Neural progenitor cell (in vitro differentiated cells): ENCODE measurements at regions not wholly inside any gene's neighbourhood (a gene's known extent, or its start where the extent isn't known, plus 50 kb on each side); places are given as distances from the start of the nearest gene placed in this dataset.

Experiments used
- DNase-seq: peaks from one replicate; pipeline ENCODE4 v3.0.0-alpha.2; 2016; ENCODE audit warnings: low spot score
- H2AFZ ChIP-seq: fragments of 200-600 bp; sonication (generic); replicated peaks from 2 replicates; pipeline ENCODE4 v1.6.1; 2016; ENCODE audit warnings: antibody characterized with exemption
- H3F3A ChIP-seq: fragments of 200-600 bp; sonication (generic); 2 replicates; pipeline ENCODE4 v1.6.1; 2016; ENCODE audit warnings: antibody characterized with exemption, low read depth
- H3K27ac ChIP-seq: fragments of 200-600 bp; sonication (generic); 2 replicates; pipeline ENCODE4 v1.5.1; 2016; ENCODE audit warnings: mild to moderate bottlenecking
- H3K27me3 ChIP-seq: fragments of 200-600 bp; sonication (generic); 2 replicates; pipeline ENCODE4 v1.6.1; 2016; ENCODE audit warnings: mild to moderate bottlenecking, moderate library complexity
- H3K36me3 ChIP-seq: fragments of 200-600 bp; sonication (generic); 2 replicates; pipeline ENCODE4 v1.5.1; 2016
- H3K4me1 ChIP-seq: fragments of 200-600 bp; sonication (generic); 2 replicates; pipeline ENCODE4 v1.6.1; 2016; ENCODE audit warnings: mixed run types
- H3K4me2 ChIP-seq: fragments of 200-600 bp; sonication (generic); 2 replicates; pipeline ENCODE4 v1.6.1; 2016
- H3K4me3 ChIP-seq: fragments of 200-600 bp; sonication (generic); 2 replicates; pipeline ENCODE4 v1.5.1; 2016
- H3K79me2 ChIP-seq: fragments of 200-600 bp; sonication (generic); 2 replicates; pipeline ENCODE4 v1.6.1; 2016; ENCODE audit warnings: low read depth
- H3K9ac ChIP-seq: fragments of 200-600 bp; sonication (generic); 2 replicates; pipeline ENCODE4 v1.6.1; 2016
- H3K9me3 ChIP-seq: fragments of 200-600 bp; sonication (generic); 2 replicates; pipeline ENCODE4 v1.5.1; 2016; ENCODE audit warnings: low read depth
- H4K20me1 ChIP-seq: fragments of 200-600 bp; sonication (generic); 2 replicates; pipeline ENCODE4 v1.6.1; 2016; ENCODE audit warnings: low read depth
- H3K27ac Mint-ChIP-seq: 3 replicates; pipeline ENCODE4 v1.8.0; 2021; ENCODE audit warnings: mixed read lengths
- H3K27me3 Mint-ChIP-seq: 2 replicates; pipeline ENCODE4 v1.8.0; 2022; ENCODE audit warnings: low read depth, mild to moderate bottlenecking, inconsistent platforms, moderate library complexity, mixed read lengths; ENCODE audit not compliant: insufficient read depth
- H3K36me3 Mint-ChIP-seq: 3 replicates; pipeline ENCODE4 v1.8.0; 2021; ENCODE audit warnings: mixed read lengths
- H3K4me1 Mint-ChIP-seq: 3 replicates; pipeline ENCODE4 v1.8.0; 2021; ENCODE audit warnings: mixed read lengths
- H3K4me3 Mint-ChIP-seq: 3 replicates; pipeline ENCODE4 v1.8.0; 2021; ENCODE audit warnings: mild to moderate bottlenecking, moderate library complexity, mixed read lengths
- H3K9me3 Mint-ChIP-seq: 3 replicates; pipeline ENCODE4 v1.8.0; 2020; ENCODE audit warnings: mixed read lengths
- EZH2 ChIP-seq: fragments of 200-600 bp; sonication (generic); IDR thresholded peaks from 2 replicates; pipeline ENCODE4 v1.6.1; 2017; ENCODE audit warnings: antibody characterized with exemption, mild to moderate bottlenecking, moderate library complexity
- EZH2phosphoT487 ChIP-seq: fragments of 200-600 bp; sonication (generic); IDR thresholded peaks from 2 replicates; pipeline ENCODE4 v1.6.1; 2017; ENCODE audit warnings: antibody characterized with exemption
- TF ChIP-seq, protein P1 (sequence below): fragments of 200-600 bp; sonication (generic); IDR thresholded peaks from 2 replicates; pipeline ENCODE4 v1.5.1; 2017; ENCODE audit warnings: antibody characterized with exemption, mild to moderate bottlenecking

DNA sequence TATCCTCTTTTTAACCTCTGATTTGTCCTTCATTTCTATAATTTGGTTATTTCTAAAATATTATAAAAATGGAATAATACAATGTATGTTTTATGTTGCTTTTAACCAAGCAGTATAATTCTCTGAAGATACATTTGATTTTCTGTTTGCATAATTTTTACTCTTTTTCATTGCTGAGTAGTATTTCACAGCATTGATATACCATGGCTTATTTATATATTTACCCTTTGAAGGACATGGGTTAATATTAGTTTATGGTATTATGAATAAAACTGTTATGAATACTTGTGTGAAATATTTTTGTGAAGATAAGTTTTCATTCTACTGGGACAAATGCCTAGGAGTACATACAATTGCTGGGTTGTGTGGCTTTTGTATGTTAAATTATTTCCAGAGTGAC is 748.6 kb downstream of the TENT5A start:
- H4K20me1 ChIP-seq: no peaks in the 10 kb centered on the region
- no peaks in the 10 kb centered on the region for H3K79me2 ChIP-seq
- H2AFZ ChIP-seq: no peak overlapping the region
- H3K4me1 ChIP-seq: no peaks in the 10 kb centered on the region
- no peaks in the 10 kb centered on the region for H3K4me1 Mint-ChIP-seq
- no peaks in the 10 kb centered on the region for H3K36me3 Mint-ChIP-seq
- no peaks in the 10 kb centered on the region for H3K36me3 ChIP-seq
- H3K4me3 ChIP-seq: no peak overlapping the region
- H3K27ac Mint-ChIP-seq: no peak overlapping the region
- H3K4me3 Mint-ChIP-seq: no peak overlapping the region
- H3K27me3 Mint-ChIP-seq: no peaks in the 10 kb centered on the region
- H3K27me3 ChIP-seq: no peaks in the 10 kb centered on the region
- no peak overlapping the region for H3K9ac ChIP-seq
- H3K9me3 Mint-ChIP-seq: peaks cover 6% of the 10 kb centered on the region
- H3F3A ChIP-seq: no peaks in the 10 kb centered on the region
- no peak overlapping the region for H3K27ac ChIP-seq
- no peak overlapping the region for H3K4me2 ChIP-seq
- peaks cover 4% of the 10 kb centered on the region for H3K9me3 ChIP-seq
- no peak for DNase-seq
- TF ChIP-seq, protein P1, sequence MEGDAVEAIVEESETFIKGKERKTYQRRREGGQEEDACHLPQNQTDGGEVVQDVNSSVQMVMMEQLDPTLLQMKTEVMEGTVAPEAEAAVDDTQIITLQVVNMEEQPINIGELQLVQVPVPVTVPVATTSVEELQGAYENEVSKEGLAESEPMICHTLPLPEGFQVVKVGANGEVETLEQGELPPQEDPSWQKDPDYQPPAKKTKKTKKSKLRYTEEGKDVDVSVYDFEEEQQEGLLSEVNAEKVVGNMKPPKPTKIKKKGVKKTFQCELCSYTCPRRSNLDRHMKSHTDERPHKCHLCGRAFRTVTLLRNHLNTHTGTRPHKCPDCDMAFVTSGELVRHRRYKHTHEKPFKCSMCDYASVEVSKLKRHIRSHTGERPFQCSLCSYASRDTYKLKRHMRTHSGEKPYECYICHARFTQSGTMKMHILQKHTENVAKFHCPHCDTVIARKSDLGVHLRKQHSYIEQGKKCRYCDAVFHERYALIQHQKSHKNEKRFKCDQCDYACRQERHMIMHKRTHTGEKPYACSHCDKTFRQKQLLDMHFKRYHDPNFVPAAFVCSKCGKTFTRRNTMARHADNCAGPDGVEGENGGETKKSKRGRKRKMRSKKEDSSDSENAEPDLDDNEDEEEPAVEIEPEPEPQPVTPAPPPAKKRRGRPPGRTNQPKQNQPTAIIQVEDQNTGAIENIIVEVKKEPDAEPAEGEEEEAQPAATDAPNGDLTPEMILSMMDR: no peak
- TF ChIP-seq EZH2 (no peak), EZH2phosphoT487 (no peak)

DNA sequence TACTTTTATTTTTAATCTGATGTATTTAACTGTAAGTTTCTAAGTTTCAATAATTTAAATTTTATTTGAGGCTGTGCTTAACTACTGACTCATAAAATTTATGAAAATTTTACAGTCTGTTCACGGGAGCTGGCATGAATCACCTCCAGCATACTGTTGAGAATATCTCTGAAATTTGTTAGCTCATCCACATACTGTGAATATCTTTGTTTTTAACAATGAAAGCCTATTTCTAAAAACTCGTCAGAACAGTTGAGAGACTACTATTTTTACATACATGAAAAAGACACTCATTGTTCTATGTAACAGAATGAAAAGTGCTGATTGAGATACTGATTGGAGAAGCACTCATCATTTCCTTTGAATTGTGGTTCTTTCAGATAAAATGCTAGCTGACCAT is 749.3 kb downstream of the TENT5A start:
- Histone ChIP-seq H3K9me3 (peaks cover 4% of the 10 kb centered on the region), H3K4me1 (no peaks in the 10 kb centered on the region), H3K4me3 (no peak overlapping the region), H3F3A (no peaks in the 10 kb centered on the region), H3K79me2 (no peaks in the 10 kb centered on the region), H3K36me3 (no peaks in the 10 kb centered on the region), H3K9ac (no peak overlapping the region), H2AFZ (no peak overlapping the region), H3K27ac (no peak overlapping the region), H4K20me1 (no peaks in the 10 kb centered on the region), H3K27me3 (no peaks in the 10 kb centered on the region), H3K4me2 (no peak overlapping the region)
- no peak overlapping the region for H3K27ac Mint-ChIP-seq
- no peak for TF ChIP-seq EZH2phosphoT487
- no peaks in the 10 kb centered on the region for H3K4me1 Mint-ChIP-seq
- H3K4me3 Mint-ChIP-seq: no peak overlapping the region
- H3K36me3 Mint-ChIP-seq: no peaks in the 10 kb centered on the region
- H3K9me3 Mint-ChIP-seq: peaks cover 6% of the 10 kb centered on the region
- H3K27me3 Mint-ChIP-seq: no peaks in the 10 kb centered on the region
- DNase-seq: no peak

DNA sequence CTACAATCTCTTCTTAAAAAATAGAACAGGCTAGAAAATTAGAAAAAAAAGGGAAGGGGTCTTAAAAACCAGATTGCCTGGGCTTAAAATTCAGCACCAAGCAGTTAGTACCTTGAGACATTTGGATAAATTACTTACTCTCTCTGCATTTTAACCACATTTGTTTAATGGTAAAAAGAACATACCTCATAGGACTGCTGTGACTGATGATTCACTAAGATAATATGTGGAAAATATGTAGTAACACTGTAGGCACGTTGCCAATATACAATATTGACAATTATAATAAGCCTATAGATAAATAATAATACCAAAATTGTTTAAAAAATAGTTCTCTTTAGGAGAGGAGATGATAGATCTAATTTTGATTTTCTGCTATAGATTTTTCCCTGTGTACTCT is 750.4 kb downstream of the TENT5A start:
- no peaks in the 10 kb centered on the region for H3K27me3 Mint-ChIP-seq
- H2AFZ ChIP-seq: no peak overlapping the region

DNA sequence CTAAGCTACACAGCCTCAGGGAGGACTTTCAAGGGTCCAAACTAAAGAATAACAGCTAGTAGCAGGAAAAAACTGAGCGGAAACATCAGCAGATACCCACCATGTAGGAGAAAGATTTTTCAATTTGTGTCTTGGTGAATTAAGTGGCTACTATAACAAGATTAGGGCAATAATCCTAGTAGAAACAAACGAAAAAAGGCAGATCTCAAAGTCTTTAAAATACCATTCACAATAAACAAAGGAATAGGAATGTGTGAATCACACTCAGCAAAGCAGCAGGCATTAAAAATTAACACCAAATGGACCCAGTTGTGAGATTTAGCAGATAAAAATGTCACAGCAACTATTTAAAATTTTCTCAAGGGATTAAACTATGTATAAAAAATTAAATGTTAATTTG is 761.2 kb downstream of the TENT5A start:
- Histone ChIP-seq H3K27ac (no peak overlapping the region), H3K9me3 (peaks cover 6% of the 10 kb centered on the region), H3K36me3 (no peaks in the 10 kb centered on the region), H4K20me1 (no peaks in the 10 kb centered on the region), H3K4me3 (no peak overlapping the region), H3K4me1 (peaks cover 15% of the 10 kb centered on the region), H3F3A (no peaks in the 10 kb centered on the region), H3K79me2 (no peaks in the 10 kb centered on the region), H2AFZ (no peak overlapping the region), H3K9ac (no peak overlapping the region), H3K27me3 (no peaks in the 10 kb centered on the region), H3K4me2 (no peak overlapping the region)
- Mint-ChIP-seq H3K27me3 (no peaks in the 10 kb centered on the region), H3K27ac (no peak overlapping the region), H3K4me3 (no peak overlapping the region), H3K4me1 (peaks cover 7% of the 10 kb centered on the region), H3K36me3 (no peaks in the 10 kb centered on the region), H3K9me3 (no peaks in the 10 kb centered on the region)
- peak; percentile 4 for DNase-seq
- TF ChIP-seq EZH2phosphoT487 (no peak), EZH2 (no peak)
- TF ChIP-seq, protein P1: no peak

More for the DNA sequence above, 750.4 kb downstream of the TENT5A start:
- DNase-seq: no peak
- no peaks in the 10 kb centered on the region for H3K79me2 ChIP-seq
- H3K36me3 Mint-ChIP-seq: no peaks in the 10 kb centered on the region
- H3K27me3 ChIP-seq: no peaks in the 10 kb centered on the region
- H3K27ac ChIP-seq: no peak overlapping the region
- H3K4me1 Mint-ChIP-seq: no peaks in the 10 kb centered on the region
- H3K4me1 ChIP-seq: no peaks in the 10 kb centered on the region
- TF ChIP-seq EZH2: no peak
- TF ChIP-seq, protein P1: no peak
- TF ChIP-seq EZH2phosphoT487: no peak
- H3K36me3 ChIP-seq: no peaks in the 10 kb centered on the region
- H3K9ac ChIP-seq: no peak overlapping the region
- no peaks in the 10 kb centered on the region for H3F3A ChIP-seq
- H3K27ac Mint-ChIP-seq: no peak overlapping the region
- no peak overlapping the region for H3K4me3 ChIP-seq
- peaks cover 6% of the 10 kb centered on the region for H3K9me3 Mint-ChIP-seq
- H4K20me1 ChIP-seq: no peaks in the 10 kb centered on the region
- no peak overlapping the region for H3K4me3 Mint-ChIP-seq
- H3K9me3 ChIP-seq: peaks cover 4% of the 10 kb centered on the region
- no peak overlapping the region for H3K4me2 ChIP-seq
